B cell (primary cell): ENCODE measurements at regions not wholly inside any gene's neighbourhood (a gene's known extent, or its start where the extent isn't known, plus 50 kb on each side); places are given as distances from the start of the nearest gene placed in this dataset.

Experiments used
- ATAC-seq: fragments of 200-7000 bp; cut with Tn5 transposase; one replicate; pipeline ENCODE4 v1.10.0; 2021; ENCODE audit warnings: low read depth, mild to moderate bottlenecking, moderate number of reproducible peaks, moderate library complexity
- CTCF ChIA-PET: fragments of 350-600 bp; sonication (Branson Sonifier 250); formaldehyde crosslinking; loops from one replicate; lab custom pipeline; 2021; ENCODE audit warnings: antibody characterized with exemption, inconsistent platforms; lab: Charles Lee
- POLR2A ChIA-PET: fragments of 350-600 bp; sonication (Branson Sonifier 250); formaldehyde crosslinking; loops from one replicate; lab custom pipeline; 2021; ENCODE audit warnings: antibody characterized with exemption; lab: Charles Lee
- DNase-seq: peaks from one replicate; pipeline ENCODE4 v3.0.0; 2013
- H2AFZ ChIP-seq: 2 replicates; pipeline ENCODE4 v1.6.1; 2012; ENCODE audit warnings: mild to moderate bottlenecking, low read depth, low read length; ENCODE audit not compliant: insufficient read depth, poor library complexity, severe bottlenecking
- H3K27ac ChIP-seq, 2 donors: 1 replicate in 1 of 2; 2 replicates in 1 of 2; pipeline ENCODE4 v1.5.1; 2012 to 2013; ENCODE audit warnings: low read length in 2 of 2, mild to moderate bottlenecking in 2 of 2, moderate library complexity in 1 of 2
- H3K27me3 ChIP-seq, 4 experiments: fragments of 200-600 bp in 1 of 4; sonication (generic) in 1 of 4; replicated peaks in 1 of 4; 1 replicate in 2 of 4; 2 replicates in 2 of 4; pipeline versions ENCODE4 v1.6.1 to v1.7.0; 2013 to 2016; ENCODE audit warnings: low read length in 3 of 4, mild to moderate bottlenecking in 2 of 4, mixed read lengths in 1 of 4, moderate library complexity in 1 of 4; ENCODE audit not compliant: insufficient read depth in 4 of 4, control insufficient read depth in 3 of 4; ENCODE audit errors: control extremely low read depth in 1 of 4
- H3K36me3 ChIP-seq, 2 experiments: replicated peaks in 1 of 2; 1 replicate in 1 of 2; 2 replicates in 1 of 2; pipeline versions ENCODE4 v1.6.1 to v1.7.1; 2013; ENCODE audit warnings: low read length in 1 of 2; ENCODE audit not compliant: insufficient read depth in 2 of 2, control insufficient read depth in 1 of 2; ENCODE audit errors: control extremely low read depth in 1 of 2, extremely low read depth in 1 of 2
- H3K4me1 ChIP-seq, 2 donors: fragments of 200-600 bp in 1 of 2; sonication (generic) in 1 of 2; 1 replicate in 1 of 2; 2 replicates in 1 of 2; pipeline versions ENCODE4 v1.5.1 to v1.6.1; 2013 to 2017; ENCODE audit warnings: low read length in 2 of 2; ENCODE audit not compliant: control insufficient read depth in 2 of 2, insufficient read depth in 2 of 2
- H3K4me2 ChIP-seq: replicated peaks from 2 replicates; pipeline ENCODE3; 2012; ENCODE audit warnings: mild to moderate bottlenecking, low read depth, low read length; ENCODE audit not compliant: poor library complexity, severe bottlenecking
- H3K4me3 ChIP-seq, 5 experiments: fragments of 200-600 bp in 1 of 5; sonication (generic) in 1 of 5; 1 replicate in 3 of 5; 2 replicates in 2 of 5; pipeline versions ENCODE4 v1.5.1 to v1.7.0; 2011 to 2016; ENCODE audit warnings: low read length in 4 of 5, mild to moderate bottlenecking in 4 of 5, low read depth in 2 of 5, control low read depth in 1 of 5, moderate library complexity in 1 of 5; ENCODE audit not compliant: insufficient read depth in 1 of 5; ENCODE audit errors: control extremely low read depth in 1 of 5, extremely low read depth in 1 of 5
- H3K79me2 ChIP-seq: fragments of 200-600 bp; sonication (generic); one replicate; pipeline ENCODE4 v1.6.0; 2016; ENCODE audit warnings: low read length; ENCODE audit not compliant: control insufficient read depth, insufficient read depth
- H3K9ac ChIP-seq: fragments of 200-600 bp; sonication (generic); 2 replicates; pipeline ENCODE4 v1.6.1; 2017; ENCODE audit warnings: mild to moderate bottlenecking, low read length, moderate library complexity
- H3K9me3 ChIP-seq, 3 donors: one replicate each; pipeline versions ENCODE4 v1.6.1 to v1.7.1; 2013; ENCODE audit warnings: low read length in 2 of 3; ENCODE audit not compliant: control insufficient read depth in 2 of 3, insufficient read depth in 1 of 3; ENCODE audit errors: control extremely low read depth in 1 of 3
- H4K20me1 ChIP-seq: 2 replicates; pipeline ENCODE4 v1.6.0; 2012; ENCODE audit warnings: mild to moderate bottlenecking, low read length; ENCODE audit not compliant: insufficient read depth, control insufficient read depth, poor library complexity, severe bottlenecking
- H3K27ac Mint-ChIP-seq: one replicate; pipeline ENCODE4 v1.8.0; 2021; ENCODE audit warnings: mixed read lengths
- H3K27me3 Mint-ChIP-seq: one replicate; pipeline ENCODE4 v1.8.0; 2021; ENCODE audit warnings: mixed read lengths
- H3K4me1 Mint-ChIP-seq: one replicate; pipeline ENCODE4 v1.8.0; 2021; ENCODE audit warnings: mixed read lengths
- H3K4me3 Mint-ChIP-seq: one replicate; pipeline ENCODE4 v1.8.0; 2021; ENCODE audit warnings: mixed read lengths
- H3K9me3 Mint-ChIP-seq: one replicate; pipeline ENCODE4 v1.8.0; 2022; ENCODE audit warnings: mixed read lengths; ENCODE audit not compliant: insufficient read depth
- EZH2 ChIP-seq: IDR thresholded peaks from 2 replicates; pipeline ENCODE4 v1.6.1; 2012; ENCODE audit warnings: borderline replicate concordance, low read depth, mild to moderate bottlenecking, moderate library complexity, low read length; ENCODE audit not compliant: insufficient read depth, poor library complexity, severe bottlenecking
- WGBS: methylation state at CpG from one replicate; pipeline ENCODE4 v1.1.5; 2013; ENCODE audit warnings: missing lambda C conversion rate; ENCODE audit not compliant: insufficient coverage; 5-methylcytosine and 5-hydroxymethylcytosine counted together
- intact Hi-C: fragments of 100-400 bp; cut with micrococcal nuclease; formaldehyde crosslinking; loops from one replicate; pipeline ENCODE4 v1.10.0; 2022
- TF ChIP-seq, protein P1 (sequence below): fragments of 200-600 bp; IDR thresholded peaks from one replicate; pipeline ENCODE4 v1.8.0; 2022; ENCODE audit warnings: antibody characterized with exemption, mild to moderate bottlenecking

DNA sequence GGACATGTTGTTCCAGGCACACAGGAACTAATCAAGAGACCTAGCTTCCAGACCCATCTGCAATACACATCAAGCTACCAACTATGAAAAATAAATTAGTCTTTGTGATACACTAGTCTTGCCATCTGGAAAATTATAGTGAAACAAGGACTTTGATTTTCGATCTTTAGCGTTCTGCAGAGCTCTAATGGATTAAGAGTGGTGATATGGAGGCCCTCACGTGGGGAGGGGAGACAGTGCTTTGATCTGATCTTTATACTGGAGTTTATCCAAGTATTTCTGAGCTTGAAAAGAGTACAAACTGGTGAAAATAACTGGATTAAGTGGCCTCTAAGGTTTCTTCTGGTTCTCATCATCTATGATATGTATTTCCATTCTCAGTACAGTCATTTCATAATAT, 273.4 kb upstream of the CDH7 start:
- DNase-seq (no peak), ATAC-seq (no peak)
- H3K4me3 ChIP-seq, result no peak overlapping the region
- H4K20me1 ChIP-seq, result no peaks in the 10 kb centered on the region
- no peaks in the 10 kb centered on the region for H3K79me2 ChIP-seq
- H3K4me2 ChIP-seq, result no peak overlapping the region
- Mint-ChIP-seq H3K27ac (no peak overlapping the region), H3K4me3 (no peak overlapping the region), H3K27me3 (no peaks in the 10 kb centered on the region), H3K4me1 (no peaks in the 10 kb centered on the region), H3K9me3 (peaks cover 4% of the 10 kb centered on the region)
- H3K36me3 ChIP-seq, result no peaks in the 10 kb centered on the region
- H3K27me3 ChIP-seq, result no peaks in the 10 kb centered on the region
- no peaks in the 10 kb centered on the region for H3K4me1 ChIP-seq
- intact Hi-C loops, result no loop called here
- CTCF ChIA-PET, result no interaction called here
- H3K9me3 ChIP-seq, result peaks cover 0 to 1% (median 0%) of the 10 kb centered on the region in 3 donors
- no peak overlapping the region for H3K9ac ChIP-seq
- no peak for TF ChIP-seq EZH2
- POLR2A ChIA-PET, result no interaction called here
- no peak overlapping the region for H2AFZ ChIP-seq
- H3K27ac ChIP-seq, result no peak overlapping the region
- 72% methylated on average over 3 of the region's 3 CpGs for WGBS

DNA sequence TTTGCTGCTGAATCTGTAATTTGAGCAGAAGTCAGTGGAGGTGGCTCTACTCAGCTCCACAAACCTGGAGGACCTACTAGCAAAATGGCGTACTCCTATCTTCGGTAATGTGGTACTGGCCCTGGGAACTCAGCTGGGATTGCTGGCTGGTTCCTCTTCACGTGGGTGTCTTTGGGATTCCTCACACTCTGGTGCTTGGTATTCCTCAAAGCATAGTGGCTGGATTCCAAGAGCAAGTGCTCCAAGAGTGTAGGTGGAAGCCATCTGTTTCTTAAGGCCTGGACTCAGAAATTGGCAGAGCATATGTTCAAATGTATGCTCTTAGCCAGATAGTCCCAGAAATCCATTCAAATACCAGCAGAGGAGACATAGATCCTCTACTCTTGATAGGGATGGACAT, 281.9 kb upstream of the CDH7 start:
- H2AFZ ChIP-seq, result no peak overlapping the region
- POLR2A ChIA-PET, result no interaction called here
- CTCF ChIA-PET, result no interaction called here

More for the DNA sequence above, 281.9 kb upstream of the CDH7 start:
- Histone ChIP-seq H3K27ac (no peak overlapping the region), H3K36me3 (no peaks in the 10 kb centered on the region), H3K9me3 (no peaks in the 10 kb centered on the region), H3K4me3 (no peak overlapping the region), H4K20me1 (no peaks in the 10 kb centered on the region), H3K4me1 (no peaks in the 10 kb centered on the region), H3K27me3 (no peaks in the 10 kb centered on the region), H3K9ac (no peak overlapping the region), H3K4me2 (no peak overlapping the region), H3K79me2 (no peaks in the 10 kb centered on the region)
- Mint-ChIP-seq H3K4me3 (no peak overlapping the region), H3K4me1 (no peaks in the 10 kb centered on the region), H3K27me3 (no peaks in the 10 kb centered on the region), H3K27ac (no peak overlapping the region), H3K9me3 (no peaks in the 10 kb centered on the region)
- 97% methylated on average over 3 of the region's 3 CpGs for WGBS
- intact Hi-C loops, result no loop called here
- no peak for DNase-seq
- ATAC-seq, result no peak
- TF ChIP-seq EZH2, result no peak
- TF ChIP-seq, protein P1, sequence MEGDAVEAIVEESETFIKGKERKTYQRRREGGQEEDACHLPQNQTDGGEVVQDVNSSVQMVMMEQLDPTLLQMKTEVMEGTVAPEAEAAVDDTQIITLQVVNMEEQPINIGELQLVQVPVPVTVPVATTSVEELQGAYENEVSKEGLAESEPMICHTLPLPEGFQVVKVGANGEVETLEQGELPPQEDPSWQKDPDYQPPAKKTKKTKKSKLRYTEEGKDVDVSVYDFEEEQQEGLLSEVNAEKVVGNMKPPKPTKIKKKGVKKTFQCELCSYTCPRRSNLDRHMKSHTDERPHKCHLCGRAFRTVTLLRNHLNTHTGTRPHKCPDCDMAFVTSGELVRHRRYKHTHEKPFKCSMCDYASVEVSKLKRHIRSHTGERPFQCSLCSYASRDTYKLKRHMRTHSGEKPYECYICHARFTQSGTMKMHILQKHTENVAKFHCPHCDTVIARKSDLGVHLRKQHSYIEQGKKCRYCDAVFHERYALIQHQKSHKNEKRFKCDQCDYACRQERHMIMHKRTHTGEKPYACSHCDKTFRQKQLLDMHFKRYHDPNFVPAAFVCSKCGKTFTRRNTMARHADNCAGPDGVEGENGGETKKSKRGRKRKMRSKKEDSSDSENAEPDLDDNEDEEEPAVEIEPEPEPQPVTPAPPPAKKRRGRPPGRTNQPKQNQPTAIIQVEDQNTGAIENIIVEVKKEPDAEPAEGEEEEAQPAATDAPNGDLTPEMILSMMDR, result no peak
